HCT116 (cell line): ENCODE measurements at regions not wholly inside any gene's neighbourhood (a gene's known extent, or its start where the extent isn't known, plus 50 kb on each side); places are given as distances from the start of the nearest gene placed in this dataset.
A peak's percentile ranks its signal among the peaks of the same experiment; 100 is the strongest.
"Not testable (repeated sequence)": the region's sequence is repeated elsewhere in the genome, so short reads cannot be mapped to it uniquely, and the experiment has no call there.

Experiments used
- ATAC-seq: fragments of 200-7000 bp; cut with Tn5 transposase; 2 replicates; pipeline ENCODE4 v1.9.1; 2020; ENCODE audit warnings: mild to moderate bottlenecking, moderate library complexity
- BruUV-seq: library from RNA; stranded (reverse); fragments of 400-500 nt; replicated peaks from 2 replicates; lab custom pipeline; 2021; lab: Mats Ljungman, UMichigan
- CTCF ChIA-PET: fragments of 300-600 bp; sonication (Branson Sonifier 250); formaldehyde crosslinking; loops from one replicate; lab custom pipeline; 2021; ENCODE audit warnings: antibody characterized with exemption; lab: Charles Lee
- POLR2A ChIA-PET: fragments of 300-600, 350-600 bp; sonication (Branson Sonifier 250); formaldehyde crosslinking; loops from one replicate; lab custom pipeline; 2021; ENCODE audit warnings: antibody characterized with exemption; lab: Charles Lee
- RAD21 ChIA-PET, 2 experiments: fragments of 300-600 bp; sonication (Branson Sonifier 250); formaldehyde crosslinking; loops; one replicate each; lab custom pipeline; 2023; ENCODE audit warnings: low total read pairs in 2 of 2; ENCODE audit not compliant: uncharacterized antibody in 2 of 2, unreplicated experiment in 2 of 2, low non-redundant PET in 1 of 2; lab: Charles Lee
- DNase-seq: peaks from one replicate; pipeline ENCODE4 v3.0.0-alpha.2; 2010; ENCODE audit warnings: low read depth, low spot score
- H2AFZ ChIP-seq: fragments of 200-600 bp; shearing (Covaris generic), sonication (generic); 2 replicates; pipeline ENCODE4 v1.6.1; 2017; ENCODE audit warnings: low read depth, mixed run types, mixed read lengths, antibody characterized with exemption, low read length; ENCODE audit not compliant: poor library complexity, severe bottlenecking
- H3K27ac ChIP-seq: 2 replicates; pipeline ENCODE4 v1.5.1; 2012; ENCODE audit warnings: low read depth, low read length
- H3K27me3 ChIP-seq: fragments of 200-600 bp; sonication (generic); 2 replicates; pipeline ENCODE4 v1.6.1; 2016; ENCODE audit warnings: mixed run types, low read length, mixed read lengths; ENCODE audit not compliant: insufficient read depth
- H3K36me3 ChIP-seq, 2 experiments: fragments of 200-500 bp in 1 of 2; fragments of 200-600 bp in 1 of 2; sonication (Bioruptor generic) in 1 of 2; sonication (generic) in 1 of 2; 2 replicates each; pipeline versions ENCODE4 v1.5.1 to v1.6.1; 2014 to 2016; ENCODE audit warnings: low read length in 2 of 2, inconsistent platforms in 1 of 2, mixed read lengths in 1 of 2, mixed run types in 1 of 2; ENCODE audit not compliant: insufficient read depth in 2 of 2, control insufficient read depth in 1 of 2
- H3K4me1 ChIP-seq, 2 experiments: fragments of 200-600 bp in 1 of 2; sonication (generic) in 1 of 2; 2 replicates each; pipeline versions ENCODE4 v1.5.1 to v1.6.1; 2012 to 2017; ENCODE audit warnings: low read length in 2 of 2, inconsistent platforms in 1 of 2, mild to moderate bottlenecking in 1 of 2, mixed read lengths in 1 of 2, mixed run types in 1 of 2, moderate library complexity in 1 of 2; ENCODE audit not compliant: insufficient read depth in 2 of 2, control insufficient read depth in 1 of 2
- H3K4me2 ChIP-seq: fragments of 200-600 bp; sonication (generic); 2 replicates; pipeline ENCODE4 v1.6.1; 2017; ENCODE audit warnings: mixed run types, low read length, mixed read lengths
- H3K4me3 ChIP-seq, 2 experiments: fragments of 200-600 bp in 1 of 2; sonication (generic) in 1 of 2; replicated peaks in 1 of 2; 2 replicates each; pipeline ENCODE4 v1.5.1; 2011 to 2016; ENCODE audit warnings: low read length in 2 of 2, control low read depth in 1 of 2, low read depth in 1 of 2, mild to moderate bottlenecking in 1 of 2, mixed read lengths in 1 of 2, mixed run types in 1 of 2
- H3K79me2 ChIP-seq: fragments of 200-600 bp; sonication (generic); 2 replicates; pipeline ENCODE4 v1.6.1; 2017; ENCODE audit warnings: mild to moderate bottlenecking, mixed run types, low read length, moderate library complexity, mixed read lengths; ENCODE audit not compliant: insufficient read depth
- H3K9ac ChIP-seq: fragments of 200-600 bp; sonication (generic); 2 replicates; pipeline ENCODE4 v1.6.1; 2016; ENCODE audit warnings: low read length, mixed read lengths
- H3K9me2 ChIP-seq: fragments of 200-600 bp; sonication (generic), shearing (Covaris generic); 2 replicates; pipeline ENCODE4 v1.6.1; 2017; ENCODE audit warnings: mixed run types, mild to moderate bottlenecking, moderate library complexity; ENCODE audit not compliant: insufficient read depth
- H3K9me3 ChIP-seq, 2 experiments: fragments of 200-500 bp in 1 of 2; fragments of 200-600 bp in 1 of 2; sonication (Bioruptor generic) in 1 of 2; sonication (generic) in 1 of 2; 2 replicates each; pipeline ENCODE4 v1.6.1; 2014 to 2017; ENCODE audit warnings: low read length in 2 of 2, mixed read lengths in 2 of 2, inconsistent platforms in 1 of 2, low read depth in 1 of 2, mild to moderate bottlenecking in 1 of 2, mixed run types in 1 of 2, moderate library complexity in 1 of 2; ENCODE audit not compliant: control insufficient read depth in 1 of 2, insufficient read depth in 1 of 2
- H4K20me1 ChIP-seq: fragments of 200-600 bp; sonication (generic), shearing (Covaris generic); 2 replicates; pipeline ENCODE4 v1.6.1; 2017; ENCODE audit warnings: mixed run types, mild to moderate bottlenecking, moderate library complexity; ENCODE audit not compliant: insufficient read depth
- RAD21 ChIP-seq: IDR thresholded peaks from 2 replicates; pipeline ENCODE4 v1.6.1; 2012; ENCODE audit warnings: low read depth, mild to moderate bottlenecking
- intact Hi-C: fragments of 100-400 bp; cut with micrococcal nuclease; formaldehyde crosslinking; loops from 2 replicates; pipeline ENCODE4 v1.10.0; 2022
- TF ChIP-seq, protein P1 (sequence below): IDR thresholded peaks from 2 replicates; pipeline ENCODE4 v1.6.1; 2011; ENCODE audit warnings: mild to moderate bottlenecking, low read length, moderate library complexity; ENCODE audit not compliant: insufficient replicate concordance; ENCODE audit errors: extremely low read depth
- TF ChIP-seq, protein P2 (sequence below), 3 experiments: fragments of 200-600 bp in 1 of 3; sonication (generic) in 1 of 3; IDR thresholded peaks in 2 of 3; conservative IDR thresholded peaks in 1 of 3; 2 replicates each; pipeline ENCODE4 v1.5.1; 2012 to 2017; ENCODE audit warnings: low read depth in 2 of 3, low read length in 2 of 3, antibody characterized with exemption in 1 of 3, borderline replicate concordance in 1 of 3, control low read depth in 1 of 3, mild to moderate bottlenecking in 1 of 3, mixed read lengths in 1 of 3, mixed run types in 1 of 3, moderate library complexity in 1 of 3; ENCODE audit not compliant: insufficient read depth in 1 of 3

DNA sequence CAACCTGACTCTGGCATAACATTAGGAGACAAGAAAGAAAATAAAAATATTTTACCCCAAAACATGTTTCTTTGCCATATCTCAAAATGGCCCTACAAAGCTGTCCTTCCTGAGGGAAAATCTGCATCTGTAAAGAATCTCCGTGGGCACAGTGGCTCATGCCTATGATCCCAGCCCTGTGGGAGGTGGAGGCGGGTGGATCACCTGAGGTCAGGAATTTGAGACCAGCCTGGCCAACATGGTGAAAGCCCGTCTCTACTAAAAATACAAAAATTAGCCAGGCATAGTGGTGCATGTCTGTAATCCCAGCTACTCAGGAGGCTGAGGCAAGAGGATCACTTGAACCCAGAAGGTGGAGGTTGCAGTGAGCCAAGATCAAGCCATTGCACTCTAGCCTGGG is 105.8 kb downstream of the FAM217A start:
- CTCF ChIA-PET, H3K9me2 ChIP-seq, H3K9me3 ChIP-seq, RAD21 ChIA-PET, H2AFZ ChIP-seq, POLR2A ChIA-PET, H3K79me2 ChIP-seq, DNase-seq, H3K36me3 ChIP-seq, H3K4me2 ChIP-seq, H3K4me1 ChIP-seq, H3K27ac ChIP-seq, H3K9ac ChIP-seq, H3K4me3 ChIP-seq, ATAC-seq, H4K20me1 ChIP-seq, BruUV-seq, H3K27me3 ChIP-seq: not testable (repeated sequence)
- intact Hi-C loops = loop anchor here (10.0 kb wide), 1 partner anchor 698 kb away; no protein-coding TSS in a partner anchor

DNA sequence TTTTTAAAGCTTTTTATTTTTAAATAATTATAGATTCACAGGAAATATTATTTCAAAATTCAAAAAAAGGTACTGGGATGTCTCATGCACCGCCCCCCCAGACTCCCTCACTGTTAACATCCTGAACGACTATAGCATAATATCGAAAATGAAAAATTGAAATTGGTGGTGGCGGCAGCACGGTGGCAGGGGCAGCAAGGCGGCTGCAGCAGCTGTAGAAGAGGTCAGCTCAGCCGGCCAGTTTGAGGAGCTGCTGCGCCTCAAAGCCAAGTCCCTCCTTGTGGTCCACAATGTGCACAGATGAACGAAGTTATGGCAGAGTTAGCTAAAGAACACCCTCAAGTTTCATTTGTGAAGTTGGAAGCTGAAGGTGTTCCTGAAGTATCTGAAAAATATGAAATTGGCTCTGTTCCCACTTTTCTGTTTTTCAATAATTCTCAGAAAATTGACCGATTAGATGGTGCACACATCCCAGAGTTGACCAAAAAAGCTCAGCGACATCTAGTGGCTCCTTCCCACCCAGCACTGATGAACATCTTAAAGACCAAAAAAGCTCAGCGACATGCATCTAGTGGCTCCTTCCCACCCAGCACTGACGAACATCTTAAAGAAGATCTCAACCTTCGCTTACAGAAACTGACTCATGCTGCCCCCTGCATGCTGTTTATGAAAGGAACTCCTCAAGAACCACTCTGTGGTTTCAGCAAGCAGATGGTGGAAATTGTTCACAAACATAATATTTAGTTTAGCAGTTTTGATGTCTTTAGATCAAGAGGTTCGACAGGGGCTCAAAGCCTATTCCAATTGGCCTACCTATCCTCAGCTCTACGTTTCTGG is 100.8 kb downstream of the FAM217A start:
- peak; percentile 74 for DNase-seq
- CTCF ChIA-PET = interaction anchor here (0.7 to 2.3 kb wide), 24 partner anchors 9 to 246 kb away, joined by 3 to 24 read pairs (median 6); a partner anchor contains a TSS
- Histone ChIP-seq H3K9me3 (no peaks in the 10 kb centered on the region), H3K9ac (no peak overlapping the region), H3K4me1 (peaks cover 2 to 5% of the 10 kb centered on the region in 2 experiments; a peak in 3 of 4 replicates), H3K79me2 (no peaks in the 10 kb centered on the region), H3K4me2 (peak overlapping the region; percentile 50), H3K9me2 (no peaks in the 10 kb centered on the region), H3K36me3 (no peaks in the 10 kb centered on the region), H3K4me3 (no peak overlapping the region), H3K27ac (no peak overlapping the region), H2AFZ (no peak overlapping the region), H4K20me1 (no peaks in the 10 kb centered on the region), H3K27me3 (no peaks in the 10 kb centered on the region)
- no TSS peak for BruUV-seq
- RAD21 ChIA-PET = interaction anchor here (0.8 to 1.6 kb wide), 7 partner anchors 13 to 245 kb away, joined by 3 to 4 read pairs (median 3); no protein-coding TSS in a partner anchor
- POLR2A ChIA-PET = no interaction called here
- ATAC-seq = peak; percentile 96
- intact Hi-C loops = loop anchor here (1.0 to 10.0 kb wide), 3 partner anchors 230 to 703 kb away; no protein-coding TSS in a partner anchor
- TF ChIP-seq, protein P1, sequence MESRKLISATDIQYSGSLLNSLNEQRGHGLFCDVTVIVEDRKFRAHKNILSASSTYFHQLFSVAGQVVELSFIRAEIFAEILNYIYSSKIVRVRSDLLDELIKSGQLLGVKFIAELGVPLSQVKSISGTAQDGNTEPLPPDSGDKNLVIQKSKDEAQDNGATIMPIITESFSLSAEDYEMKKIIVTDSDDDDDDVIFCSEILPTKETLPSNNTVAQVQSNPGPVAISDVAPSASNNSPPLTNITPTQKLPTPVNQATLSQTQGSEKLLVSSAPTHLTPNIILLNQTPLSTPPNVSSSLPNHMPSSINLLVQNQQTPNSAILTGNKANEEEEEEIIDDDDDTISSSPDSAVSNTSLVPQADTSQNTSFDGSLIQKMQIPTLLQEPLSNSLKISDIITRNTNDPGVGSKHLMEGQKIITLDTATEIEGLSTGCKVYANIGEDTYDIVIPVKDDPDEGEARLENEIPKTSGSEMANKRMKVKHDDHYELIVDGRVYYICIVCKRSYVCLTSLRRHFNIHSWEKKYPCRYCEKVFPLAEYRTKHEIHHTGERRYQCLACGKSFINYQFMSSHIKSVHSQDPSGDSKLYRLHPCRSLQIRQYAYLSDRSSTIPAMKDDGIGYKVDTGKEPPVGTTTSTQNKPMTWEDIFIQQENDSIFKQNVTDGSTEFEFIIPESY = no peak
- TF ChIP-seq, protein P2, sequence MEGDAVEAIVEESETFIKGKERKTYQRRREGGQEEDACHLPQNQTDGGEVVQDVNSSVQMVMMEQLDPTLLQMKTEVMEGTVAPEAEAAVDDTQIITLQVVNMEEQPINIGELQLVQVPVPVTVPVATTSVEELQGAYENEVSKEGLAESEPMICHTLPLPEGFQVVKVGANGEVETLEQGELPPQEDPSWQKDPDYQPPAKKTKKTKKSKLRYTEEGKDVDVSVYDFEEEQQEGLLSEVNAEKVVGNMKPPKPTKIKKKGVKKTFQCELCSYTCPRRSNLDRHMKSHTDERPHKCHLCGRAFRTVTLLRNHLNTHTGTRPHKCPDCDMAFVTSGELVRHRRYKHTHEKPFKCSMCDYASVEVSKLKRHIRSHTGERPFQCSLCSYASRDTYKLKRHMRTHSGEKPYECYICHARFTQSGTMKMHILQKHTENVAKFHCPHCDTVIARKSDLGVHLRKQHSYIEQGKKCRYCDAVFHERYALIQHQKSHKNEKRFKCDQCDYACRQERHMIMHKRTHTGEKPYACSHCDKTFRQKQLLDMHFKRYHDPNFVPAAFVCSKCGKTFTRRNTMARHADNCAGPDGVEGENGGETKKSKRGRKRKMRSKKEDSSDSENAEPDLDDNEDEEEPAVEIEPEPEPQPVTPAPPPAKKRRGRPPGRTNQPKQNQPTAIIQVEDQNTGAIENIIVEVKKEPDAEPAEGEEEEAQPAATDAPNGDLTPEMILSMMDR (IDR thresholded peaks at IDR 0.05 in 2 of 3, conservative IDR thresholded peaks at IDR 0.05 in 1 of 3; ENCODE audit: borderline replicate concordance in 1 of 3, insufficient read depth in 1 of 3, low read depth in 2 of 3, low read length in 2 of 3) = peak; percentile 71 to 83 (median 79)
- TF ChIP-seq RAD21 = peak; percentile 69

DNA sequence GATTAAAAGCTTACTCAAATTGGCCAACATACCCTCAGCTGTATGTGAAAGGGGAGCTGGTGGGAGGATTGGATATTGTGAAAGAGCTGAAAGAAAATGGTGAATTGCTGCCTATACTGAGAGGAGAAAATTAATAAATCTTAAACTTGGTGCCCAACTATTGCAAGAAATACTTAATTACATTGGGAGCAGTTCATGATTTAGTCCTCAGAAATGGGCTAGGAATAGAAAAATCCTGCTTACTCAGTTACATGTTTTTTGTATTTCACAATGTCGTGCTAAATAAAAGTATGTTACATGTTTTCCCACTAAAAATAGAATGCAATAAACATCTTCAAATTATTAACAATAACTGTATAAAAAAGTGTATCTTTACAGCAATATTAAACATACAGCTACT is 100.0 kb downstream of the FAM217A start:
- H3K9me2 ChIP-seq, H4K20me1 ChIP-seq, H2AFZ ChIP-seq, H3K4me1 ChIP-seq, H3K36me3 ChIP-seq, POLR2A ChIA-PET, H3K4me3 ChIP-seq, BruUV-seq, H3K9me3 ChIP-seq, DNase-seq, H3K9ac ChIP-seq, H3K79me2 ChIP-seq, H3K27ac ChIP-seq, ATAC-seq, H3K27me3 ChIP-seq: not testable (repeated sequence)
- intact Hi-C loops = loop anchor here (1.0 to 10.0 kb wide), 3 partner anchors 231 to 704 kb away; no protein-coding TSS in a partner anchor
- RAD21 ChIA-PET = interaction anchor here (1.0 to 1.6 kb wide), 5 partner anchors 12 to 229 kb away, joined by 3 to 4 read pairs (median 3); no protein-coding TSS in a partner anchor
- CTCF ChIA-PET = interaction anchor here (1.0 to 2.3 kb wide), 16 partner anchors 10 to 238 kb away, joined by 3 to 24 read pairs (median 8); a partner anchor contains a TSS
- H3K4me2 ChIP-seq = peak overlapping the region; percentile 50
